HG02943 (cell line): ENCODE measurements at regions not wholly inside any gene's neighbourhood (a gene's known extent, or its start where the extent isn't known, plus 50 kb on each side); places are given as distances from the start of the nearest gene placed in this dataset.
"Not testable (repeated sequence)": the region's sequence is repeated elsewhere in the genome, so short reads cannot be mapped to it uniquely, and the experiment has no call there.

Experiments used
- ATAC-seq: cut with Tn5 transposase; IDR thresholded peaks from one replicate; pipeline ENCODE4 v1.9.1; 2021; ENCODE audit warnings: mild to moderate bottlenecking, low read depth, moderate library complexity; ENCODE audit not compliant: unreplicated experiment

DNA sequence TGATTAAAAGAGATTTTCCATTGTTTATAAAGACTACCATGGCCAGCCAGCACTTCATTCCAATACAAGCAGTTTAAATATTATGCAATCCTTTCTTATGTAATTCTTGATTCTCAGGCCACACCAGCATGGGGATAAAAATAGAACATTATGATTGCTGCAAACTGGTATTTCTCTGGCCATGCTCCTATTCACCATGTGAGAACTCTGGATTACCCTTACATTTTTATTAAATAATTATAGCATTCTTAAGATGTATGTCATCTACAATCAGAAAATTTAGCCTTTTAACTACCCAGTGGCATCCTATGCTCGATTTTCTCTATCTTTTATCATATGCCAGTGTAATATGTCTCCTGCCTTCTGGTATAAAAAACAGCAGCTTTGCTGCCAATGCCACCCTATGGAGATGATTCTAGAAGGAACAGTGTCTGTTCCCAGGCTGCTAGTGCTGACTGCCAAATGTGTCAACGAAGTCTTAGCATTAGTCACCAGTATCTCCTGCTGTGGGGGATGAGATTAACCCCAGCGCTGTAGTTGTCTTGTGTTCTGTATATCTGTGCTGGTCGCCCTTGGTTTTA is 501.4 kb downstream of the BCKDHB start:
- ATAC-seq = no peak

DNA sequence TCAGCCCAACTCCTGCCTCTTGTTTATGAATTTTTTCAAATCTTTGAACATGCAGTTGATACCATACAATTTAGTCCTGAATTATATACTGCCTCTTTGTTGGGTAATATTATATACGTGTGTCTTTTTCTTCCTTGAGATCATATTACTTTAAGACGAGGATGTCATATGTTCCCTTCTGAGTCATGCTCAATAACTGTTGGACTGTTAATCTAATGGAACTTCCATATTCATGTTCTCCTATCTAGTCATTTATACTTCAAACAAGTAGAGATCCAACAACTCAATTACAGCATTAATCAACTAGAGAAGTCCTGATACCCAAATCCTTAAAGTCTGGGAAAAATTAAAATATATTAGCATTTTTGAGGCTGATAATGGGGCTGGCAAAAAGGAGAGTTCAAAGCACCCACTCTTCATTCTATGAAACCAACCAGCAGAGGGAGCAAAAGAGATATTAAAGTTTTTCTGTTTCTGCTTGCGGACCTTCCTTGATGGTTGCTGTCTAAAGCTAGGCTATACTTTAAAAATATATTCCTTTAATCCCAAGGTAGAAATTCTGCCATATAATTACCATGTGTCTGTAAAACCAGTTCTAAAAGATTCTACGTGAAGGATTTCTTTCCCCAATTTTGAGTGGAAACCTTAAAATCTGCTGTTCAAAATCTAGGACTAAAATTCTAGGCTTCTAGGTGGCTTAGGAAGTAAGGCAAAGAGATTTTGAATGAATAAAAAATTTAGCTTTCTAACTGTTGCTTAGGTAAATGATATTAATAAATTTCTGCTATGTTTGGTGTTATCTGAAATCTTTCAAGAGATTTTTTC is 498.9 kb downstream of the BCKDHB start:
- ATAC-seq = no peak

GRCh38 chr6:80603679-80604078 is 497.2 kb downstream of the BCKDHB start:
- no peak for ATAC-seq

DNA sequence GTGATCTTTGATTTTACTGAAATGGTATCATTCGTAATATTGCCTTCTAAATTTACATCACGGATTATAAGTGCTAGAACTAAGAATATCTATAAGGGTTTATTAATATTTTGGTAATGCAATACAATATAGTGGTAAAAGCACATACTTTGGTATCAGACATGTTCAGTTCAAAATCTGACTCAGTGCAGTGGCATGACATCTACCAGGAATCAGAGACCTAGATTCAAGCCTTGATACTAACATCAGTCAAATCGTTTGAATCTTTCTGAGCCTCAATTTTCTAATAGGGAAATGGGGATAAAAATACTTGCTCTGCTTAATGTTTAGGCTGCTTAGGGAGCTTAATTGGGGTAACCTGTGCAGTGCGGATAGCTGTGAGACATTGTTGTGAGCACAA is 488.0 kb downstream of the BCKDHB start:
- no peak for ATAC-seq

GRCh38 chr6:80592436-80592835 is 486.0 kb downstream of the BCKDHB start:
- no peak for ATAC-seq

DNA sequence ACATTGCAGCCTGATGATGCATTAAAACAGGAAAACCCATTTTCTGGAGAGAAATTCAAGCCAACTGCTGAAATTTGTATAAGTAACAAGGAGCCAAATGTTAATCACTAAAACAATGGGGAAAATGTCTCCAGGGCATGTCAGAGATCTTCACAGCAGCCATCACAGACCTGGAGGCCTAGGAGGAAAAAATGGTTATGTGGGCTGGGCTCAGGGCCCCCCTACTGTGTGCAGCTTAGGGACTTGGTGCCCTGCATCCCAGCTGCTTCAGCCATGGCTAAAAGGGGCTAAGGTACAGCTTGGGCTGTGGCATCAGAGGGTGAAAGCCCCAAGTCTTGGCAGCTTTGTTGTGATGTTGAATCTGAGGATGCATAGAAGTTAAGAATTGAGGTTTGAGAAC is 479.8 kb downstream of the BCKDHB start:
- ATAC-seq = no peak

DNA sequence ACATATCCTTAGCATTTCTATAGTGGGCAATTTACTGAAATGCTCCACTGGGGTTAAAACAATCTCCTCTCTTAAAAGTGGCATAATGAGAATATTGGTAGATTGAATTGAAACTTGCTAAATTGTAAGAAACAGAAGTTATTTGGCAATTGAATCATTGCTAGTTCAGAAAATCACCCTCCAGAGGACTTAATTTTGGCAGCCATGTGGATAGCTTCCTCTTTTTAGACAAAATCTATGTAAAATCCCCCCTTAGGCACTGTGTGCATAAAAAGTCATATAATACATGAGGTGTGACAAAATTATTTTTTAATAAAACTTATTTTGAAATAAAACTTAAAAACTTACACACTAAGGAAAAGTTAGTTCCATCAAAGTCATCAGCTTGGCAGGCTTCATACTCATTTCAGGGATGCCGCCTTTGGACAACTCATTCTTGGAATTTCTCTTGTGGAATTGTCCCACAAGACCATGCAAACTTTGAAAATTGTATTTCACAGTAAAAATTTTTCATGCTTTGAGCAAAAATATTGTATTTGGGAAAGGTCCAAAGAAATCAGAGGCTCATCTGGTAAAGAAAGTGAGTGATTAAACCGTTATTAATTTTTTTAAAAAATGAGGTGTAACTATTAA is 473.0 kb downstream of the BCKDHB start:
- ATAC-seq = no peak

DNA sequence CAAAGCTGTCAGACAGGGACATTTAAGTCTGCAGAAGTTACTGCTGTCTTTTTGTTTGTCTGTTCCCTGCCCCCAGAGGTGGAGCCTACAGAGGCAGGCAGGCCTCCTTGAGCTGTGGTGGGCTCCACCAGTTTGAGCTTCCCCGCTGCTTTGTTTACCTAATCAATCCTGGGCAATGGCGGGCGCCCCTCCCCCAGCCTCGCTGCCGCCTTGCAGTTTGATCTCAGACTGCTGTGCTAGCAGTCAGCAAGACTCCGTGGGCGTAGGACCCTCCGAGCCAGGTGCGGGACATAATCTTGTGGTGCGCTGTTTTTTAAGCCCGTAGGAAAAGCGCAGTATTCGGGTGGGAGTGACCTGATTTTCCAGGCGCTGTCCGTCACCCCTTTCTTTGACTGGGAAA is 466.8 kb downstream of the BCKDHB start:
- ATAC-seq = not testable (repeated sequence)

GRCh38 chr6:80566361-80566760 is 459.9 kb downstream of the BCKDHB start:
- no peak for ATAC-seq

- no peak for ATAC-seq
Observed at GRCh38 chr6:80553071-80553740, 446.7 kb downstream of the BCKDHB start.

- ATAC-seq = no peak
Observed at GRCh38 chr6:80550748-80551147, 444.3 kb downstream of the BCKDHB start.

DNA sequence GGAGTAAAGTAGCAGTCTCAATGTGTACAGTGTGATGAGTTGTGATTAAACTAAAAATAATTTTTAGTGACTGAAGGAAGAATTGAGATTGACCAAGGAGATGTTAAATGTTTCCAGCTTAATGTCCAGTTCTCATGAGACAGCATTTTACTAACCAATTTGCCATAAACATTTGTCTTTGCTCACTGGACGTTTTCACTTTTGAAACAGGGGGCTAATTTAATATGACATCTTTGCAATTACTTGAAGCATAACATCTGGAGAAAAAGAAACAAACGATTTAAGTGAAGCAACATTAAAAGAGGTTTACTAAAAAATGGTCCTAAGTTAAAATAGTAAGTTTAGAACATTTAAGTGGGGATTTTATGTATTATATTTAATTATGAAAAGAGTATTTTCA is 443.8 kb downstream of the BCKDHB start:
- ATAC-seq = no peak

DNA sequence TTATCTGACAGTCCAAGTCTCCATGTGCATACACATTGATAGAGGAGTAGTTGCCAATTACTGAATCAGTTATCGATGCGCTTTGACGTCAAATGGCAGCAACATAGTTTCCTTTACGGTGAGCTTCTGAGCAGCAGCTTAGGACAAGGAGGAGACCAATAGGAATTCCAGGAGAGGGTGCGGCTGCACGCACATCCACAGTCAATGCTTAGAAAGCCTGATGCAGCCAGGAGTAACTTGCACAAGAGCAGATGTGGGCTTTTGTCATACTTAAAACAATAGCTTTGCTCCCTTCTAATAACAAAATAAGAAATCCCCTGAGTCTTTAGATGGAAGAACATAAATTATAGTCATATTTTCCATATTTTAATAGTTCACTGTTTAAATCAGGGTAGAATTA is 442.1 kb downstream of the BCKDHB start:
- ATAC-seq = no peak

DNA sequence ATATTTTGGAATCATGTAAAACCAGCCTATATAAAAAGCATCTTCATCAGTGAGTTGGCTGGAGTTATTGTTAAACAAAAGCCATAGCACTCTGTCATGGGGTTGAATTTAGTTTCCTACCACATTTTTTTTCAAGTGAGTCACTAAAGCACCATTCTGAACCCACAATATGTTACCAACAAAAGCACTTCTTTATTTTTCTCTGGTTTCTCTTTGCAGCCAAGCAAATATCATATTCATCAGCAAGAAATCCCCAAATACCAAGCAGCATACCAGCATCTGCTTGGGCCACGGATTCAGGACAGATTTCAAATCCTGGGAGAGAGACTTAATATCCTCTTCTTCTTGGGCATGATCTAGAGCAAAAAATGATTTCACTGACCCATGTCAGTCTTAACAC is 441.4 kb downstream of the BCKDHB start:
- ATAC-seq = no peak

DNA sequence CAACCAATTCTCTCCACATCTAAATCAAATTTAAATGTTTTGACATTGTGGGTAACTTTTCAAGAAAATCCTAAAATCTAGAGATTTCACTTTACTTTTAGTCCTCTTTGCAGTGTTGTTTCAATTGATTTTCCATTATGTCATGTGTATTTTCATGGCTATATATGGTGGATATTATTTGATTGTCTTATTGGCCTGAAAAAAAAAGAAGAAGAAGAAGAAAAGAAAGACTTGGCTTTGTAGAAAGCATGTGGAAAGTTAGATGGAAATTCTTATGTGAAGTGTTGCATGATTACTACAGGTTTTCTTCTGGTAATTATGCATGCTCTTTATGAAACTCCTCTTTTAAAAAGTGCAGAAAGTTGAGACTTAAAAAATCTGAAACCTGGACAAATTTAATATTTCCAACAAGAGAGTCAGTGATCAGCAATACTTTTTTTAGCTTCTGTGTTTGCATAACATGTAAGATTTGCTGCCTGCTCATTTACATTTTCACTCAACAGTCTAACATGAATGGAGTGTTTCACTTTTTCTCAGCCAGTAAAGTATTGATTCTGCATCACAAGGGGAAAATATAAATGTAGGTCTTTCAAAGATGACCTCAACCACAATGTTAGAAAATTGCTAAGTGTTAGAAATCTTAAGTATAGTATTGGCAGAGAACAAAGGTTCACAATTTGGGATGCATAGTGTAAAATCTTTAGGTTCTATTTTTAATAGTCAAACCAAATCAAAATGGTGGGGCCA is 438.7 kb downstream of the BCKDHB start:
- no peak for ATAC-seq

- ATAC-seq = no peak
Observed at GRCh38 chr6:80544555-80544954, 438.1 kb downstream of the BCKDHB start.

DNA sequence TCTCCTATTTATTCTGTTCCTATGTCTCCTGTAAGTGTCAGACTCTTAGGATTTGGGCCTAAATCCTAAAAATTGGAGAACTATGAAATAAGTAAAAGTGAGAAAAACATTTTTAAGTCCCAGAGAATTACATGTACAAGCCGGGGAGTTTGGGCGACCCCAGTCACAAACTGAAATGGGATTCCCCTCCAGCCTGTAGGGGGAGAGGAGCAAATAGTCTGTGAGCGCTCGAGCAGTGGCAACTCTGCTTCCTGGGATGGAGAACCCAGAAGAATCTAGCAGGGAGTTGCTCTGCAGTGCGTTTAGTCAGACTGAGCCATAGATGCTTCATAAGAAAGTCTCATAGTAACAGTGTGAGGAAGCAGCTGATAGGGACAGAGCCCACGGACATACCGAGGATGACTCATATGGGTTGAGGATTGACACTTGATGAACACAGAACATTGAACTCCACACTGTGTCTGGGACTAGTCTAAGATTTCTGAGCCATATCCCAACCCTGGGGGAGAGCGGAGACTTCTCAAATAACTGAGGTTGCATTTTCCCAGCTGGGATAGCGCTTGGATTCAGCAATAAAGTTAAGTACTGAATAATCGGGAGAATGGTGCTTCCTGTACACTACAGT is 437.2 kb downstream of the BCKDHB start:
- no peak for ATAC-seq

DNA sequence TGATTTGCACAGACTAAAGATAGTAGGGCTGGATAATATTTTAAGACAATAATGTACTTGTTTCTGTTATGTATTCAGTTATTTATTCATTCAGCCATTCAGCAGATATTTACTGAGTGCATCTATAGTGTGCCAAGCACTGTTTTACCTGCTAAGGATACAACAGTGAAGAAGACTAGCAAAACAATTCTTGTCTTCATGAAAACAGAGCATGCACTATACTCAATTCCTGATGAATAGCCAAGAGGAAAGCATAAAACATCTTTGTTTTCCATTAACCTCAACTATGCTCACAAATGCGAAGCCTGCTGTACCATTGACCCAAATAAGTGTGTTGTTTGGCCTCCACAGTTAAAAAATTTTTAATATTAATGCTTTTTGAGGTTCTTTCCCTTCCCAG is 436.7 kb downstream of the BCKDHB start:
- ATAC-seq = no peak

DNA sequence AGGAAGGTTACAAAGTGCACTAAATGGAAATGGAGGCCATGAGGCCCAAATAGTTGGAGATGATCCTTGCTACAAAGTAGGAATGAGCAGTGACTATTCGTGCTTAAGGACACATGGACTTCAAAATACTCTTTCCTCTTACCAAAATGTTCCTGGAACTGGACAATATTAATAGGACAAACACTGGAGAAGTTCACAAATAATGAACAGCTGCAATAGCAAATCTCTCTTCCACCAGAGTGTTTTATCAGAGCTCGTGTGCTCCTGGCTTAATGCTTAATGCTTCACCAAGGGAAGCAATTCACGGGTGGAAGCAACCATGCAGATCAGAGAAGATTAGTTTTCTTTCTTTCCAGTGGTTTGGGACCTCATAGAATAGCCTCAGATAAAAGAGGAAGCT is 435.4 kb downstream of the BCKDHB start:
- no peak for ATAC-seq

GRCh38 chr6:80541181-80541580 is 434.7 kb downstream of the BCKDHB start:
- ATAC-seq = no peak
